ENCODE measurements at regions not wholly inside any gene's neighbourhood (a gene's known extent, or its start where the extent isn't known, plus 50 kb on each side); places are given as distances from the start of the nearest gene placed in this dataset.

DNA sequence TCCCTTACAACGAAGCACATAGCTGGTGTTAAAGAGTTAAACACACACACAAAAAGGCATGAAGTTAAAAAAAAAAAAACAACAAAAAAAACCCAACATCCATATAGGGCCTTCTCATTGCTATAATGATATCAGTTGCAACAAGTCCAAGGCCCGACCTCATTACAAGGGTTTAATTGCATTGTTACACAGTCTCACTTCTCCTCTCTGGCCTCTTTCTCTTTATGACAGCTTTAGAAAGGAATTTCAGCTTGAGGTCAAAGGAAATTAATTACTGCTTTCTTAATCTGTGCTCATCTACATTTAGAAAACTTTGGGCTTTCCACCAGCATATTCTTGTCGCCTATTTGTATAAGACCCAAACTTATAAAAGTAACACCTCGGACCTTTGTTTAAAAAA, 342.1 kb downstream of the NR2F2 start:
- DNase-seq (ENCODE audit: low spot score): no peak

DNA sequence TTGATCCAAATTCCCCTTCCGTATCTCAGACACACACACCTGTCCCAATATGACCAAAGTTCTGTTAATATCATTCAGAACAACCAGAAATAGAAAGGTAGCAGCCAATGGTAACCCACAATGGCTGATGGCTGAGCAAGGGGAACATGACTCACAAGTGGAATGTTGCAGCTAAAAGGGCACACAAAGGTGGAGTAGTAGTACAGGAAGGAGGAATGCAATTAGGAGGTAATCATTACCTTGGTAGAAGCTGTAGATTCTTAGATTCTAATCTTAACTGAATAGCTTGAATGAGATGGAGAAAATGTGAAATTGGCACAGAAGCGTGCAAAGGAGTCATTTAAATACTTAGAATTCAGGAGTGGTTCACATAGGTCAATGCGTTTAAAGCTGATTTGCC, 347.9 kb downstream of the NR2F2 start:
- no peak for DNase-seq (ENCODE audit: low spot score)

DNA sequence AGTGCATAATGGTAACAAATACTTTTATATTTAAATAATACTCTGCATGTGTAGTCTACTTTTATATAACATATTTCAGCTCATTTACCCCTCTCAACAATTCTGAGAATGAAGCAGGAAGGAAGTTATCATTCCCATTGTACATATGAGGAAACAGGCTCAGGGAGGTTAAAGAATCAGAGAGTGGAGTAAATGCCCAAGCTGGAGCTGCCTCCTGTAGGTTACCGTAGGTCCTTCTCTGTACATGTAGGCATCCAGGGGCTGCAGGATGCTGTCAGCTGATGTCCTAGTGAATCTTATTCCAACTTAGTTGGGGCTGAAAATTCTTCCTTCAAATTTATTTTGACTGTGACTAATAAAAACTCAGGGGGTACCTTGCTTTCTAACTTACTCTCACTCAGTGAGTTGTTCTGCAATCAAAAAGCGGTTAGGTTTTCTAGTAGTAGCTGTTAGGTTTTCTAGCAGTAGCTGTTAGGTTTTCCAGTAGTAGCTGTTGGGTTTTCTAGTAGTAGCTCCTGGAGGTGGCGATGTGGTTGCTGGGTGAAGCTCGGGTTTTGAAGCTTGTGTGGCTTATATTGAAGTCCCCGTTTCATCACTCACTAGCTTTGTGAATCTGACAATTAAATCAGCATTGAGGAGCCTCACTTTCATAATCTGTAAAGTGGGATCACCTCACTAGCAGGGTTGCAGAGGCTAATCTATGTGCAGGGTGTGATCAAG, 357.0 kb downstream of the NR2F2 start:
- DNase-seq (ENCODE audit: low spot score): no peak

DNA sequence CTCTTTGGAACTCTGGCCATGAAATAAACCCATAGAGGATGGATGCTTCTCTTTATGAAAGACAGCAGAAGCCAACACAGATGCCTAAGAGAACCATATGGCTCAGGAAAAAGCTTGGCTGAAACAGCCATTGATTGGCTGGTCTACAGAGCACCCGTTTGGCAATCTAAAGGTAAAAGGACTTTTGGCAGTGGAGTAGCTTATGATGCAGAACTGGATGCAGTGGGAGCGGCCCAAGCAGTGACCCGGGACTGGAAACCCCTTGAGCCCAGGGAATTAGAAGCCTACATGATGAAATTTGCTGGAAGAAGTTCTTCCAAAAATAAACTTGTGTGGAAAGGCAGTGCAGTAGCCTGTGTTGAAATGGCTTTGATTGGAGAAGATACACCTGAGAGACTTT, 360.2 kb downstream of the NR2F2 start:
- no peak for DNase-seq (ENCODE audit: low spot score)

DNA sequence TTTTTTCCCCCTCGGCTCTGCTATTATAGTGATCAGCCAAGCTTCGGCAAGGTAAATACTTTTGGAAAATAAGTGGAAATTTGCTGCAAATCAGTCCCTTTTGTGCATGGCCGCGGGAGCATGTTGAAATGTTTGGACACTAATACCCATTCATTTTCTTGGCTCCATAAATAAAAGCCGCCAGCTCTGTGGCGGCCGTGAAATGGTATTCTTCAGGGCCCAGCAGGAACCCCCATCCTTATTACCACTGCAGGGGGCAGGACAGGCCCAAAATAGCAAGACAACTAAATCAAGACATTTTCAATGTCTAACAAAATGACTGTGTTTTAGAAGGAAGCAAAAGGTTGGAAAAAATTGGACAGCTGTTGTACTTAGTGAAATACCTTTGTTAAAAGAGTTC, 362.3 kb downstream of the NR2F2 start:
- DNase-seq (ENCODE audit: low spot score): no peak

DNA sequence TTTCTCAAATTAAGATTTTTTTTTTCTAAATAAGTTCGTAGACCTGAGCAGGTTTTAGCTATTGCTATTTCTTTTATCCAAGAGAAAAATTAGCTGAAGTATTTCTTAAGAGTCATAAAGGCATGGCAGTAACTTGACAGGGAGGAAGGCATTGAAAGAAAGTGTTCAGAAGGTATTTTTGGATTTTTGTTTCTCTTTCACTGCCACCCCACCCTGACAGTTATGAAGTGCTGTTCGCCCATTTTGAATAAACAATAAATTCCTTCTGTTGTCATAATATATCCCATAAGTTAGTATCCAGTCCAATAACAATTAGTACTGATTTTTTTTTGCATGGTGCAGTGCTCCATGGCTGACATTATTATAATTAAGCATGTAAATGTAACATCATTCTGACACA, 363.0 kb downstream of the NR2F2 start:
- DNase-seq (ENCODE audit: low spot score): no peak

DNA sequence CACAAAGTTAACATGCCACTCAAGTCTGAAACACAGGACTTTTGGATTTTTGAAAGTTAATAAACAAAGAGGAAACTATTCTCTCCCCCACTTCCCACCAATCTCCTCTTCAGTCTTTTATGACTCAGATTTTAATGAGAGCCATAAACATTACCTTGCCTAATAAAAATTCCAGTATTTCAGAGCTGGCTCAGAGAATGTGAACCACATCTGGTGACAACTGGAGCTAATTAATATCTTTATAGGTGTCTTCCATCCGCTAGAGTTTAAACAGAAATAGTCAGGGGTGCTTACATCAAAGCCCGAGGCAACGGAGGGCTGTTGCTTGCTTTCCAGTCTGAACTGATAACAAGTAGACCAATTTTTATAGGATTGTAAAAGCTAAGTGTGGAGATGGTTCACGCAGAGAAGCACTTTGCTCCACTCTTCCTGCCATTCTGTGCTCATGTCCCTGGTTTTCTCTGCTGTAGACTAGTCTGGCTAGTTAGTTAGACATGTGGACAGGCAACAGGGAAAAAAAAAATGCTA, 363.6 kb downstream of the NR2F2 start:
- DNase-seq (ENCODE audit: low spot score): no peak

DNA sequence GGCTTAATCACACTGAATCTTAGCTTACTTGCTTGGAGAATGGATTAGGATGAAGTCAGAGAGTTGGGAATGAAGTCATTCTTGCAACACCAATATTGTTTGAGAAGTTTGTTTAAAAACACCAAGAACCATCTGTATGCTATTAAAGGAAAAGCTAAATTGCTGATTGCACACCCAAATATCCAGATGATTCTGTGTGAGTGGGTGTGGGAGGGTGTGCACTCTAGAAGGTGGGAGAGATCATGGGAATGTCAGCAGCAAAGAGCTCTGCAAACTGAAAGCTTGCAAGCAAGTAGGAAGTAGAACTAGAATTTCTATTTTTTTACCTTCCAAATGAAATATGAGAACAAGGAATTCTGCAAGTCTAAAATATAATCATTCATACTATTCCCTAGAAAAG, 364.9 kb downstream of the NR2F2 start:
- DNase-seq (ENCODE audit: low spot score): no peak

DNA sequence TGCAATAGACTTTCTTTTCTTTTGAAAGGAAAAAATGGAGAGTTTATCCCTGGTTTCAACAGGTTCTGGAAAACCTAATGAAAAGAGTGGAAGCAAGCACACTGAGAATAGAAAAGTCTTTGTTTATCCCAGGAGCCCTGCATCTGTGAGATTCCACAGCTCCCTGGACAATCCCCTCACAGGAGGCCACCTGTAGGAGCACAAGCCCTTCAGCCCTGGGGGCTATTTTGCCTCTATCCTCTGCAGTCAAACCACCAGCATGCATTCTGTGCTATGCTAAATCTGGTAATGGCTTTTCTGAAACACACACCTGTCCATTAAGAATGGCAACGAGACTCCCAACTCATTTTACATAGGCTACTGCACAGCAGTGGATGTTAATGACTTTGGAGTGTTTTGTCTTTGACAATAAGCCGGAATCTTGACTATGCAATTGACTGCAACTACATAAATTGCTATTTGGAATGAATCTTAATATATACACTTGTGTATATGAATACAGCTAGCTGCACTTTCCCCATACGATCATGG, 369.4 kb downstream of the NR2F2 start:
- DNase-seq (ENCODE audit: low spot score): no peak

DNA sequence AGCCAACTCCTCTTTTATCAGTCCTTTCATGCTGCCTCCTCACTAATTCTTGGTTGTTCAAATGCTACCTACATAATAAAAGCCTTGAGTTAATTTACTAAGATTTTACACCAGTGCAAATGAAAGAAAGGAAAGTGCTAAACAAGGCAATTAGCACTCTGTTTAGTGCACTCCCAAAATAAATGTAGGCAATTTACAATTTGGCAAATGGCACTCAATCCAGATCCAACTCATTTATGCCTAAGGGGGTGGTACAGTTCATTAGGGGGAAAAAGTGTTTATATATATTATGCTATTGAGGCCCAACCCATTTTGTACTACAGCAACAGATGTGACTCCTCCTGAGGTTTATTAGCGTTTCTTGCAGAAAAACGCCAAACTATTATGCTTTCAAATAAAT, 370.1 kb downstream of the NR2F2 start:
- no peak for DNase-seq (ENCODE audit: low spot score)

DNA sequence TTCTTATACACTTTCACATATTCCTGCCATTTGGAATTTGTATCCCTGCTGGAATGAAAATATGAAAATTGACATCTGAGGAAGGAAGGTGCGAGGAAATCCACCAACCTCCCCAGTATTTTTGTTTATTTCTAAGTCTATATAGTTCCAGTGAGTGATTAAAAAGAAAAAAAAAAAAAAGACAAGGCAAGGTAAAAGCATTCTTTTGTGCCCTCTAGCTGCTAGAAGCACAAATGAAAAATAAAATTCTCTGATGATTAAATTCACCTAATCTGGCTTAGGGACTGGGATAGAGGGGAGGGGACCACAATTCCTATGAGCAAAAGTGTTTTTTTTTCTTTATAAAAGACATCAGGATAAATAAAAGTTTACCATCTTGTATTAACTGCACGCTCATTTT, 370.9 kb downstream of the NR2F2 start:
- DNase-seq (ENCODE audit: low spot score): no peak

DNA sequence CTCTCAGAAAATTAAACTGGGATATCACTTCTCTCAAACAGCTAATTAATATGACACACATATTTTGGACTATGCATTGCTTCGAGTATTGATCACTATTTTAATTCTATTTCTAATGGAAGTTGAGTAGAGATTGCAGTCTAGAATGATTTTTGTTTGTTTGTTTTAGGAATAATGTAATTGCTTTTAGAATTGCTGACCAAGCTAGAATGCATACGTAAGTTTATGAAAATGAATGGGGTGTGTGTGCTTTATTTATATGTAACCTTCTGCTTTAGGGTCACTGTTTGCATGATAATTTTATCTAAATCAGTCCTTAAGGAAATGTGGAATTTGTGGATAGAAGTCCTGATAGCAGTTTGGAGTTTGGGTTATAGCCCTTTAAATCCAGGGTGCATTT, 371.4 kb downstream of the NR2F2 start:
- DNase-seq (ENCODE audit: low spot score): no peak

DNA sequence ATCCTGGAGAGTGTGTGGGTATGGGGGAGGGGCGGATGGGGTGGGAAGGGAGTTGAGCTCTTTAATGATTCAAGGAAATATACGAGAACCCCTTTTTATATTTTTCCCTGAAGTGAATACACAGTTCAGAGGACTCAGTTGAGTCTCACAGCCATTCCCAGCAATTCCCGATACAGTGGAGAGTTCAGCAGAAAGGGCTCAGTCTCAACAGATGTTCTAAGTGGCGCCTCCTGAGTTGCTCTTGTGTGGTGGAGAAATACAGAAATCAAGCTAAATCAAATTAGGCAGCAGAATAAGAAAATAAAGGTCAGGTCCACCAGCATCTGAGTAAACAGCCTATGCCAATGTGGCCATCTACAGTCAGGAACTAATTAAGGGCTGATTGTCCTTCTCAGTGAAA, 372.1 kb downstream of the NR2F2 start:
- DNase-seq (ENCODE audit: low spot score): no peak

DNA sequence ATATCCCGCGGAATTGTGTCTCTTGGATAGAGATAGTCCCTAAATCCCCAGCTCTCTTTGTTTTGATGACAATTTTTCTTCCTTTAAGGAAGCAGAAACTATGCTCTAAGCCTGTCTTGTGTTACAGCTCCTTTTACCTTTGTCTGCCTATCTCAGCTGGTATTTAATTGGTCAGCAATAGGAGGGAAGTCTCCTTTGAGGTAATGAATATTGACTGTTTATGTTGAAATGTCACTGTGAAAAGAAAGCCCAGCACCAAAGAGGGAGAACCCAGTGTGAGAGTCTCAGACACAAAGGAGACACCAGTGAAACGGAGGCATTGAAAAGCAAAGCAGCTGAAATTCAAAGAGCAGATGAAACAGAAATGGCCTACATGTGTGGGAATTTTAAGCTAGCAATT, 372.6 kb downstream of the NR2F2 start:
- no peak for DNase-seq (ENCODE audit: low spot score)

DNA sequence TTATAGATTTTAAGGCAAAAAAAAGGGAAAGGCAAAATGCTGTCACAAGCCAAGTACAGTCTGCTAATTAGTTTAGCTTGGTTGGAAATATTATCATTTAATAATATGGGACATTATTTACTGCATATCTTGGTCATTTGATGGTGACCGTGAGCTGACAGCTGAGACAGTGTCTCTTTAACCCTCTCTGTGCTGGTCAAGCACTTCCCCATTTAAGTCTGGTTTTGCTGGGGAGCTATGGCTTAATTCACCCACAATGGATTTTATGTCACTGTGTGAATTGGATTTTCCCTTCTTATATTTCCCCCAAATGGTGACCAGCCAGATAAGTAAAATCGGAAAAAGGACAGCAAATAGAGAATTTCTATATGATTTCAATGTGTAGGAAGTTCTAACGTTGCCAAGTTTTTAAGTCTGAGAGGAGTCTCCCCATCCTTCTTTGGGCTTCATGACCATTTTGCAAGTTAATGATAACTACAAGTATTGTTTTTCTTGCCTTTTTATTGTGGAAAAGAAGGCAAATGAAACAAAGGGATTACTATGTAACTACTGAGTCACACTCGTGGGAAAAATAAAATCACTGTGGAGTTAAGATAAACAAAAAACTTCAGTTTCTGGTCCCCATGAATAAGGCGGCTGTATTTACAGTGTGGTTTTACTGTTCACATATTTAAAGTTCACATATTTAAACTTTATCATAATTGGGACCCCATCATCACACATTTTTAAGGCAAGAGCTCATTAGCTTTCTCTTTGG, 373.5 kb downstream of the NR2F2 start:
- no peak for DNase-seq (ENCODE audit: low spot score)

DNA sequence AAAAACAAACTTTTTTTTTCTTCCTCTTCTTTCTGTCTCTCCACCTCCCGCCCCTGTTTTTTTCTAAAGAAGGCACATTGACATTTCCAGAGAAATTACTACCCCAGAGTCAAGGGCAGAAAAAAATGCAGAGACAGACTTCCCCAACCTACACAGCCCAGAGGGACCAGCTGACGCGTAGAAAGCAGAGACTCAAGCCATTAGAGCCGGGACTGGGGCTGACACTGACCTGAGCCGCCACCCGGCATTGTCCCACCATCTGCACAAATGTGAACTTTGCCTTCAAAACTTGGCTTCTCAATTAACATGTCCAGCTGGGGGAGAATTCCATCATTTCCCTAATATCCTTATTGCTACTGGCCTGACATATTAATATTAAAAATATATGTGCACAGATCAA, 385.6 kb downstream of the NR2F2 start:
- no peak for DNase-seq (ENCODE audit: low spot score)

DNA sequence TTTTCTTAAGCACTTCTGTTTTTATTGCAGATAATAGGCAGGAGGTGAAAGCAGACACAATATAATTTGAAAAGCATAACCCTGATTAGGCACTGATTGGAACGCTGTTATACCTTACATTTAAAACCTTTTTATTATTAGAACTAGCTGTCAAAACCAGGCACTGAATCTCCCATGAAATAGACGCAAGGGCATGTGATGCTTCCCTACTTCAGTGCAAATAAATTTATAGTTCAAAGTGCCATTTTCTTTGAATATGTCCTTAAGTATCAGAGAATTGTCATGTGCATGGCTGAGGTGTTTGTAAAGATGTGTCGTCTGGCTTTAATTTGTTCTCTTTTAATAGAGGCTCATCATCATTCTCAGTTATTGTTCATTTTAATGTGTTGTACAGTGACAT, 386.0 kb downstream of the NR2F2 start:
- no peak for DNase-seq (ENCODE audit: low spot score)

DNA sequence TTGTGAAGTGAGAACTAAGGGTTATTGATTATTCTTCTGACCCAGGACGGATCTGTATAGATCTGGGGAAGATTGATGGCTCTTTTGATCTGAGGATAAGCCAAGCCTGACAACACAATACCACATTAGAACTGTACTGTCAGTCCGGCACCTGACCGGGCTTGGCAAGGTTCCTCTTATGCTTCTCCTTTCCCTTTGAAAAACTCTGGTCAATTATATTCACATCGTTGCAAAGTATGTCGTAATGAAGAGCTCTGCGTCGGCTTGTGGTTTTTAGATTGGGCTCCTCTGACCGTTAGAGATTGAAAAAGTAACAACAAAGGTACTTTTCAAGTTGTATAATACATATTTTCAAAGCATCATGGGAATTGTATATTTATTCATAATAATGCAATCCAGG, 389.8 kb downstream of the NR2F2 start:
- DNase-seq (ENCODE audit: low spot score): no peak

DNA sequence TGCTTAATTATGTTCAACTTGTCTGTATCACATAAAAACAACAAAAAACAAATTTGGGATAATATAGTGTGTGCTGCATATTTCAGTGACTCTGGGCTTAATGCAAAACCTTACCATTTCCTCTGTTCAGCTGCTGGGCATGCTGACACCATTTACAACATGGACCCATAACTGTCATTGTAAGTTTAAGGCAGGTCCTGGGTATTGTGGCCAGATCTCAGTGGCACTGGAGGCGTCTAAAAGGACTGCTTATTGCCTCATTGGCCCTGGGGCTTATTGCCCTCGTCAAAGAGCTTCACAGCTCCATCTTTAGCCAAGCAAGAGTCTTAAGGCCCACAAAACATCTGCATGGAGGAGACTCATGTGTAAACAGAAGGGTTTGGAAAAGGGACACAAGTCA, 390.2 kb downstream of the NR2F2 start:
- no peak for DNase-seq (ENCODE audit: low spot score)

DNA sequence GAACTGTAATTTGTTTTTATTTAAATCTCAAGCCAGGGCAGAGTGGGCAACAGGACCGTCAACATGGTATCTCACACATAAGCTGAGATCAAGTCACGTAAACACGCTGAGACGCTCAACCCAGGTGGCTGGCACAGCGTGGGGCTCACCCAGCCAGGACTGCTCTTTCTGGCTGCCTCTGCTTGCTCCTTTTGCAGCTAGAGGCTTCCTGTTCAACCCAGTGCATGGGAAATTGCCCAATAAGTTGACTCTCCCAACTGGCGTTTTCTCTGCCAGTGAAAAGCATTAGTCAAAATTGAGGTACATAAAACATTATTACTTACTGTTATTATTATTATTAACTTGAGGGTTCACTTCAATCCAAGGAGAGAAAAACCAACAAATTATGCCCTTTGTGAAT, 398.1 kb downstream of the NR2F2 start:
- no peak for DNase-seq (ENCODE audit: low spot score)

DNA sequence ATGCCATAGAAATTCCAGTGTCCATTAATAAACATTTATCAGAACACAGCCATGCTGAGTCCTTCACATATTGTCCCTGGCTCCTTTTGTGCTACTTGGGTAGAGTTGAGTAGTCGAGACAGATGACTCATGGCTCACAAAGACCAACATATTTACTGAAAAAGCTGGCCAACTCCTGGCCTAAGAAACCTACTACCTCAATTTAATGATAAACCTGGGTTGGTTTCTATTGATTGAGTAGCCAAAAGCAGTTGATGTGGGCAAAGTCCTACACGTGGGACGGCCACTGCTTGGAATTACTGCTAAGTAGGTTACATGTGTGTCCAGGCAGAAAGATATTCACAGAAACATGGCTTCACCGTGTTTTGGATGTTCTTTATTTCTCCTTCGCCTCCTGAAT, 402.2 kb downstream of the NR2F2 start:
- no peak for DNase-seq (ENCODE audit: low spot score)

DNA sequence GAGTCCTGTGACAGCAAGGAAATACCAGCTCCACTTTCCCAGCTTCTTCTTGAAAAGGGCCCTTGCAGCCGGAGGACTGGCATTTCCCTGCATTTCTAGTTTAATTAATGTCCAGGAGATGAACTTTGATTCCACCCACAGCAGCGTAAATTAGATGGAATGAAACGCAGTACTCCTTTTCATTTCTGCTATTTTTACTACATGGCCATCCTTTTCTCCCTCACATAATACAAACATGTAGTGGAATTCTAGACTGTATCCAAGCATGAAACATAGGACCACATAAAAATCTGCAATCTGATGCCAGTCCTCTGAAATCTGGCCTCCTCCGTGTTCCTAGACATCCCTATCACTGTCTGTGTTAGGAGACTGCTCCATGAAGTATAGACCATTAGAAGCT, 403.2 kb downstream of the NR2F2 start:
- no peak for DNase-seq (ENCODE audit: low spot score)

DNA sequence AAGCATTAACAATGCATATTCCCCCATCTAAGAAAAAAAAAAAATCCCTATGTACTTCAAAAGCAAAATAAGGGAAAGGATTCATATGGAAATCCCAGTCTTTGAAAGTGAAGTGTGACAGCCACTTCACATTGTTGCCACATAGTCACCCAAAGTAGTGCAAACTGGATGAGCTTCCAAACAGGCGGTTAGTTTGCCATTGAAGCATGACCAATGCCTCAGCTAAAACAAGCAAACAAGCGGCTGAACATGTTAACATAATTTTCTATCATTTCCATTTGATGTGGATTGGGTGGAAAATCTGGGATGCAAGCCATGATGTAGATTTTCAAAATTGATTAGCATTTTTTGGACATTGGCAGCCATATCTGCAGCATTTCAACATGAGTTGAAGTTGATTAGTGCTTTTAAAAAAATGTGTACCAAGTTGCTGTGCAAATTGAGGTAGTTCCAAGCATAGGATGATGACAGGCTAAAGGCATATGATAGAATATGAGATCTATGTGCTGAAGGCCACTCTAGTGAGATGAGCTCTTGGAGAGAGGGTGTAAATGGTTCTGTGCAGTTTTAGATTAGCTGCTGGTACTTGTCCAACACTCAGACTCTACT, 405.2 kb downstream of the NR2F2 start:
- no peak for DNase-seq (ENCODE audit: low spot score)

All from cerebellar cortex (tissue), 1 donor.